ENCODE measurements at regions not wholly inside any gene's neighbourhood (a gene's known extent, or its start where the extent isn't known, plus 50 kb on each side); places are given as distances from the start of the nearest gene placed in this dataset.

DNA sequence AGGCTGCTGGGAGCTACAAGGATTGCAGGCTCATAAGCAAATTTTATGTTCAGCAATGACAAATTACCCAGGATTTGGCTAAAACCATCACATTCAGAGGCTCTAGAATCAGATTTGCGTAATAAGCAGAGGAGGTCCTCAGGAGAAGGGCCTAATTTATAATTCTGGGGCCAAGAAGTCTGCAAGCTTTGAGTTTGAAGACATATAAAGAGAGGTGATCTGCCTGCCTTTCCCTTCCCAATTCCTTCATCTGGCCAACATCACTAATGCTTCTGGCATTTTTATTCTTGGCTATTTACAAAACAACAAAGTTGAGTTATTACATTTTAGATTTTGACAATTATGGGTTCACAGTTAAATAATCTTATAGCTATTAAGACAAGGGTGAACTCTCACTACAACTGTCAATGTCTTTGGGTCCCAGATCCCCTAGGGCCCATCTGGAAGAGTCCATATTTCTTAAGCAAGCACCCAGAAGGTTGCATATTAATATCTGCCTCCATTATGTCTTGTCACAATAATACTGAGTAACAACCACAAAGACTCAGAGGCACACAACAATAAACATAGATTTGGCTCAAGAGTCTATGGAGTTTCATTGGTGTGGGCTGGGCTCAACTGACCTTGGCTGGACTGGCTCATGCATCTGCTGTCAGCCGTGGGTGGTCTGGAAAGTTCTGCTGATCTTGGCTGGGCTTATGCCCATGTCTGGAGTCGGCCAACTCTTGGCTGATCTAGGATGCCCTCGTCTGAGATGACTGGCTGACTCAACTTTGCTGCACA lies 67.2 kb upstream of the CD82 start:
- TF ChIP-seq, protein P1, sequence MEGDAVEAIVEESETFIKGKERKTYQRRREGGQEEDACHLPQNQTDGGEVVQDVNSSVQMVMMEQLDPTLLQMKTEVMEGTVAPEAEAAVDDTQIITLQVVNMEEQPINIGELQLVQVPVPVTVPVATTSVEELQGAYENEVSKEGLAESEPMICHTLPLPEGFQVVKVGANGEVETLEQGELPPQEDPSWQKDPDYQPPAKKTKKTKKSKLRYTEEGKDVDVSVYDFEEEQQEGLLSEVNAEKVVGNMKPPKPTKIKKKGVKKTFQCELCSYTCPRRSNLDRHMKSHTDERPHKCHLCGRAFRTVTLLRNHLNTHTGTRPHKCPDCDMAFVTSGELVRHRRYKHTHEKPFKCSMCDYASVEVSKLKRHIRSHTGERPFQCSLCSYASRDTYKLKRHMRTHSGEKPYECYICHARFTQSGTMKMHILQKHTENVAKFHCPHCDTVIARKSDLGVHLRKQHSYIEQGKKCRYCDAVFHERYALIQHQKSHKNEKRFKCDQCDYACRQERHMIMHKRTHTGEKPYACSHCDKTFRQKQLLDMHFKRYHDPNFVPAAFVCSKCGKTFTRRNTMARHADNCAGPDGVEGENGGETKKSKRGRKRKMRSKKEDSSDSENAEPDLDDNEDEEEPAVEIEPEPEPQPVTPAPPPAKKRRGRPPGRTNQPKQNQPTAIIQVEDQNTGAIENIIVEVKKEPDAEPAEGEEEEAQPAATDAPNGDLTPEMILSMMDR (IDR thresholded peaks at IDR 0.05; ENCODE audit: control insufficient read depth, extremely low read depth, insufficient read depth), result no peak
- no peak for DNase-seq (ENCODE audit: low read depth)

DNA sequence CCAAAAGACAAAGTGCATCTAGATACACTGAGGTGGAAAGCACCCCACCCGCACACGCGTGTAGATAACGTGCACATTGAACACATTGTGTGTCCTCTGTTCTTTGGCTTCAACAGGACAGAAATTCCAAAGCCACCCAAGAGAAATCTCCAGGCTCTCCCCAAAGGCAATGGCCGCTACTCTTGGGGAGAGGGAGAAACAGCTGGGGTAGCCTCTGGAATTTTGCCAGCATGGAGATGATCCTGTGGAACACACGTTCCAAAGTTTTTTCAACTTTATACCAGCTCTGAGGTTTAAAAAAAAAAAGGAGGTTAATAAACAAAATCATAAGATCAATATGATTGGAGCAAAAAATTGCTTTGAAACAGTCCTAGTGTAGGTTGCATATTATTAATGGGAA lies 63.0 kb upstream of the CD82 start:
- TF ChIP-seq, protein P1 (IDR thresholded peaks at IDR 0.05; ENCODE audit: control insufficient read depth, extremely low read depth, insufficient read depth), result no peak
- no peak overlapping the region for H3K4me3 ChIP-seq (ENCODE audit: low read depth, low read length)
- no peak for DNase-seq (ENCODE audit: low read depth)

More for the DNA sequence above, 67.2 kb upstream of the CD82 start:
- no peak overlapping the region for H3K4me3 ChIP-seq (ENCODE audit: low read depth, low read length)

DNA sequence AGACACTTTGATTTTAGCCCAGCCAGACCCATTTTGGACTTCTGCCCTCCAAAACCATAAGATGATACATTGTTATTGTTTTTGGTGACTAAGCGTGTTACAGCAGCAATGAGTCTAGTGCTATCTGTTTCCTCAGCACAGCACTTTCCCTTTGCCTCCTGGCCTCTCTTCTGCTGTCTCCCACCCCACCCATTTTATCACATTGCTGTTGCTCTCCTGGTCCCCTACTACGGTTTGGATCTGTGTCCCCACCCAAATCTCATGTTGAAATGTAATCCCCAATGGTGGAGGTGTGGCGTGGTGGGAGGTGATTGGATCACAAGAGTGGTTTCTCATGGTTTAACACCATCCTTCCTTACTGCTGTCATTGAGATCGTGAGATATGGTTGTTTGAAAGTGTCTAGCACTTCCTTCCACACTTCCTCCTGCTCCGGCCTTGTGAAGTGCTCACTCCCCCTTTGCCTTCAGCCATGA lies 59.8 kb upstream of the CD82 start:
- TF ChIP-seq, protein P1 (IDR thresholded peaks at IDR 0.05; ENCODE audit: control insufficient read depth, extremely low read depth, insufficient read depth), result no peak
- no peak for DNase-seq (ENCODE audit: low read depth)
- H3K4me3 ChIP-seq (ENCODE audit: low read depth, low read length), result no peak overlapping the region

DNA sequence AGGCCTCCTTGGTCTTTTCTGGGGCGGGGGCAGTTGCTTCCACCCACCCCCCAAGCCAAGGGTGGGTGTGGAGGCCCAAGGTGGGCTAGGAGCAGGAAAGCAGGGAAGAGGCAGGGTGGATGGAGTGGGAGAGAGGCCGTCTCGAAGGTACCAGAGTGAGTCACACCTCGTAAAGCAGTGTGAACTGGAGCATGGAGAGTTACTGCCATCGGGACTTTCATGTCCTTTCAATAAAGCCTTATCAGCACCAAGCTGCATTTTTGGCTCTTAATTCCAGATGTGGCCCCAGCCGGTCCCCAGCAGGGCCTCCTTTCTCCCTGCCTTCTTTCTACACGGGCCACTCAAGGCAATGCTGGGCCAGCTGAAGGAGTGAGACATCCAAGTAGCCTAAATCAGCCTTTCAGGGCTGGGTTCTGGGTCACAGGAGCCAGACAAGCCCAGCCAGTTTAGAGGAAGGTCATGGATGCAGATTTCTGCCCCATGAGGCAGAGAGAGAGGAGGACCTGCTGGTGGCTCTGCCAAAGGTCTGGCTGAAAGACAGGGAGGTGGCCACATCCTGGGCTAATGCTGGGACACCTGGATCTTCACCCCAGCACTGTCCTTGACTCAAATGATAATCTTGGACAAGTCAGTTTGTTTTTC lies 59.0 kb upstream of the CD82 start:
- TF ChIP-seq, protein P1 (IDR thresholded peaks at IDR 0.05; ENCODE audit: control insufficient read depth, extremely low read depth, insufficient read depth), result no peak
- no peak for DNase-seq (ENCODE audit: low read depth)
- H3K4me3 ChIP-seq (ENCODE audit: low read depth, low read length), result no peak overlapping the region

DNA sequence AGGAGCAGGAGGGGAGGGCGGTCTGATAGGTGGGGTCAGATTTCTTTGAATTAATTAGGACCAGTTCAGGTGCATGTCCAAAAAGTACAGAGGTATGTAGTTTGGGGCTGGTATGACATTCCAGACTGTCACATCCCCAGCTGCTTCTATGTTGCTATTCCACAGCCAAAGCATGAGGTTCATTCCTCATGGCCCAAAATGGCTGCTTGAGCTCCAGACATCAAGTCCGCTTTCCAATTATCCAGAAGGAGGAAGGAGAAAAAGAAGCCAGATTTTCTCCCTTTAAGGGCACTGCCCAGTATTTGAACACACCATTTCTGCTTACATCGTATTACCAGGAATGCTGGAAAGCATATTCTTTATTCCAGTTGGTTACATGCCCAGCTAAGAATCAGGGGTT lies 58.0 kb upstream of the CD82 start:
- TF ChIP-seq, protein P1 (IDR thresholded peaks at IDR 0.05; ENCODE audit: control insufficient read depth, extremely low read depth, insufficient read depth), result no peak
- no peak overlapping the region for H3K4me3 ChIP-seq (ENCODE audit: low read depth, low read length)
- DNase-seq (ENCODE audit: low read depth), result no peak

DNA sequence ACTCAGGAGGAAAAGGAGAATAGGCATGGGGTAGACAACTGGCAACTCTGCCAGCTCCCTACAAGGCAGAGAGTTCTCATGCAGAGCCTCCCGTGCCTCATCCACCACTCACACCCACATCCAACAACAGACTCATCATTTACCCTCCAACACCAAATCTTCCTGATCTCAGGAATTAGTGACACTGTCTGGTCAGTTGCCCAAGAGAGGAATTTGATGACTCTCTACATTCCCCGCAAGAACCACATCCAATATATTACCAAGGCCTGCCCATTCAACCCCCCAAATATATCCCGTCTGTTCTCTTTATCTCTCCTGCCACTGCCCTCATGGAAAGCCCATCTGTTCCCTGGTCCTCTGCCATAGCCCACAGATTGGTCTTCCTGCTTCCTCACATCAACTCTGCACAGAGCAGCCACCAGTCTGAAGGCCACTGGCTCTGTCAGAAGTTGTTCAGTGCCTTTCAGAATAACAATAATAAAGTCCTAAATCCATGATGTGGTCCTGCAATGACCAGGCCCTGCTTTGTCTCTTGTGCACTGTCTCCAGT lies 57.5 kb upstream of the CD82 start:
- TF ChIP-seq, protein P1 (IDR thresholded peaks at IDR 0.05; ENCODE audit: control insufficient read depth, extremely low read depth, insufficient read depth), result no peak
- no peak overlapping the region for H3K4me3 ChIP-seq (ENCODE audit: low read depth, low read length)
- DNase-seq (ENCODE audit: low read depth), result no peak

Data from LNCaP clone FGC (cell line).